NB4 (cell line): ENCODE measurements at regions not wholly inside any gene's neighbourhood (a gene's known extent, or its start where the extent isn't known, plus 50 kb on each side); places are given as distances from the start of the nearest gene placed in this dataset.

Experiments used
- DNase-seq: peaks from one replicate; pipeline ENCODE4 v3.0.0; 2010; ENCODE audit warnings: low read depth
- H3K4me3 ChIP-seq: one replicate; pipeline ENCODE4 v1.5.1; 2011; ENCODE audit warnings: mild to moderate bottlenecking, low read depth, low read length, moderate library complexity
- CTCF ChIP-seq: IDR thresholded peaks from one replicate; pipeline ENCODE4 v1.5.1; 2012; ENCODE audit warnings: low read depth, low read length
- MAX ChIP-seq: IDR thresholded peaks from 2 replicates; pipeline ENCODE4 v1.6.1; 2011; ENCODE audit warnings: low read depth, low read length
- MYC ChIP-seq: IDR thresholded peaks from 2 replicates; pipeline ENCODE4 v1.6.1; 2011; ENCODE audit warnings: low read depth, low read length
- POLR2A ChIP-seq: IDR thresholded peaks from 2 replicates; pipeline ENCODE4 v1.6.1; 2011; ENCODE audit warnings: mild to moderate bottlenecking; ENCODE audit not compliant: insufficient read length; ENCODE audit errors: extremely low read depth

DNA sequence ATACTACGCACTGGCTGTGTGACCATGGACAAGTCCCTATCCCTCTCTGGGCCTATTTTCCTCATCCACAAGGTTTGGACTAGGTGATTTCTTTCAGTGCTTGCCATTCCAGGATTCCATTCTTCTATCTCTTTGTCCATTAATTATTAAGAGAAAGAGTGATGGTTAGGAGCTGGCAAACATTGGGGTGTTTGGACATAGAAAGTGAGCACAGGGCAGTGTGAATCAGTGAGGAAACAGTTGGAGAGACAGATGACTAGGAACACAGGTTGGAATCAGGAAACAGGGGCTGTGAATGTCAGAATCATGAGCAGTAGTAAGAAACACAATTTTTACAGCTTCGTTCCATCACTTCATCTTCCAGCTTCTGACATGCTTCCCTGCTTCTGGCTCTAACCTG is 211.8 kb downstream of the INSC start:
- no peak for DNase-seq
- H3K4me3 ChIP-seq: no peak overlapping the region
- no peak for TF ChIP-seq MAX
- TF ChIP-seq POLR2A: no peak
- TF ChIP-seq CTCF: no peak
- TF ChIP-seq MYC: no peak

GRCh38 chr11:15327786-15328231 is 213.1 kb downstream of the INSC start:
- no peak overlapping the region for H3K4me3 ChIP-seq
- DNase-seq: peak; percentile 49
- TF ChIP-seq POLR2A (no peak), CTCF (peak; percentile 63), MAX (no peak), MYC (no peak)

GRCh38 chr11:15333407-15333806 is 218.7 kb downstream of the INSC start:
- no peak overlapping the region for H3K4me3 ChIP-seq
- no peak for DNase-seq
- TF ChIP-seq POLR2A (no peak), CTCF (no peak), MYC (no peak), MAX (no peak)

DNA sequence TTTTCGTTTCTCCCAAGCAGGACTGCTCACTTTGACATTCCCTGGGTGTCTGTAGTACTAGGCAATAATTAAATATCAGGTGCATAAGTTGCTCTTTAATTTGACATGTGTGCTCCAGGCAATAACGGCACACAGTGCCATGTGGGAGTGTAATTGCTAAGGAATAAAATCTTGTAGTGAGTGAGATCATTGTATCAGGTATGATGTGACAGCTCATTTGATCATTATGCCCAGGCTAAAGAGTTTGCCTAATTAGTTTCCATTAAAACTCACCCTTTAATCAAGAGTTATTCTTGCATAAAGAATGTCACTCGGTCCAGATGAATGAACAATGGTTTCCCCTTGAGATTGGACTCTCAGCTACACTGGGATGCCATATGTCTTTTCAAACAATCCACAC is 220.0 kb downstream of the INSC start:
- TF ChIP-seq CTCF: no peak
- TF ChIP-seq MAX: no peak
- TF ChIP-seq POLR2A: no peak
- no peak for TF ChIP-seq MYC
- no peak for DNase-seq
- H3K4me3 ChIP-seq: no peak overlapping the region

DNA sequence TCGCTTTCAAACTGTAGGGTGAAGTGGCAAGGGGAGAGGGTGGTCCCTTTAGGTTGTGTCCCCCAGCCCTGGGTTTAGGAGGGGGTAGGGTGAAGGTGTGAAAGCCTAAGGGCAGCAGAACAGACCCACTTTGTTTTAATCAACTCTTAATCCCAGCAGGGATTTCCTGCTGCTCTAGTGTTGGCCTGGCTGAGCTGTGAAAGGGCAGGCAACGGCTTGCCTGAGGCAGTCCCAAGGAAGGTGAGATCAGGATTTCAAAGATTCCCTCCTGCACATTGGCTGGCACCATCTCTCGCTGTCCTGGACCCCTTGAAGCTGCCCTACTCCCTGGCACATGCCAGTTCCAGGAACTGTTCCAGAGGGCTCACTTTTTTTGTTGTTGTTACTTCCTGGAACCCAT is 221.3 kb downstream of the INSC start:
- DNase-seq: no peak
- TF ChIP-seq MAX: no peak
- TF ChIP-seq MYC: no peak
- no peak for TF ChIP-seq POLR2A
- no peak for TF ChIP-seq CTCF
- no peak overlapping the region for H3K4me3 ChIP-seq

GRCh38 chr11:15339302-15339701 is 224.6 kb downstream of the INSC start:
- no peak for DNase-seq
- no peak for TF ChIP-seq CTCF
- TF ChIP-seq MAX: no peak
- no peak for TF ChIP-seq MYC
- no peak for TF ChIP-seq POLR2A

More at GRCh38 chr11:15339302-15339701, 224.6 kb downstream of the INSC start:
- H3K4me3 ChIP-seq: no peak overlapping the region
